ENCODE measurements at regions not wholly inside any gene's neighbourhood (a gene's known extent, or its start where the extent isn't known, plus 50 kb on each side); places are given as distances from the start of the nearest gene placed in this dataset.

DNA sequence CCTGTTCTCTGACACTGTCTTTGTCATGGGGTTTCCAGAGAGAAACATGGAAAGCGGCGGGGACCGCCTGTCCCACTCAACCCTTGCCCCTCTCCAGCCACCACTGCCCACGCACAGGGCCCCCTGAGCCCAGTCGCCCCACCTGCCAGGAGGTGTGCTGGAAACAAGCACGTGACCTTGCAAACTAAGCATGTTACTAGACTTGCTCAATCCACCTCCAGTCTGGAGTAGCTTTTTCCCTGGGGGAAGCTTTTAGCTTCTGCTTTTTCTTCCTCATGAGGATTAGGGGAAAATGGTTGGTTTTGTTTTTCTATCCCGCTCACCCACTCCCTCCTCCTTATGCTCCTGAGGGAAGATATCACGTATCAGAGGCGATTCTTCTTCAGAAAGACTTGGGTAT is 105.7 kb downstream of the PLEKHG1 start:
- Histone ChIP-seq H3K4me1 (replicated peaks in 1 of 2; ENCODE audit: control insufficient read depth in 2 of 2, insufficient read depth in 2 of 2, low read length in 2 of 2) (no peaks in the 10 kb centered on the region), H3K4me3 (no peak overlapping the region), H3K9me1 (ENCODE audit: control insufficient read depth, insufficient read depth, low read length) (no peaks in the 10 kb centered on the region), H4K20me1 (replicated peaks; ENCODE audit: control insufficient read depth, insufficient read depth, low read length) (no peaks in the 10 kb centered on the region; the same call in 1 of the 2 replicates), H3K27ac (ENCODE audit: extremely low read depth, low read depth, low read length) (no peak overlapping the region), H3K9ac (ENCODE audit: insufficient read depth in 1 of 2, low read depth in 2 of 2, low read length in 2 of 2) (no peak overlapping the region), H3K27me3 (ENCODE audit: control insufficient read depth in 2 of 2, insufficient read depth in 2 of 2, low read length in 2 of 2) (peaks cover 11 to 31% of the 10 kb centered on the region in 2 experiments; a peak in 3 of 5 replicates), H3K9me3 (replicated peaks; ENCODE audit: control insufficient read depth, insufficient read depth, low read depth, low read length) (no peaks in the 10 kb centered on the region), H2AFZ (ENCODE audit: low read depth, low read length) (no peak overlapping the region), H3K4me2 (ENCODE audit: insufficient read depth, low read length) (no peak overlapping the region), H3K79me2 (ENCODE audit: control insufficient read depth, insufficient read depth, low read length) (no peaks in the 10 kb centered on the region), H3K36me3 (ENCODE audit: control insufficient read depth, insufficient read depth, low read length) (no peaks in the 10 kb centered on the region)
- intact Hi-C loops (cut with micrococcal nuclease) (no loop called here), in situ Hi-C loops (cut with MboI) (no loop called here)
- ATAC-seq, result no peak
- TF ChIP-seq POLR3G (IDR thresholded peaks at IDR 0.05; ENCODE audit: extremely low read depth, insufficient read length, insufficient replicate concordance) (no peak), BHLHE40 (IDR thresholded peaks at IDR 0.05; ENCODE audit: low read length) (no peak), ARNT (IDR thresholded peaks at IDR 0.05) (no peak), ZNF41 (CRISPR knock-in tag; conservative IDR thresholded peaks at IDR 0.05) (no peak)
- TF ChIP-seq, protein P1, sequence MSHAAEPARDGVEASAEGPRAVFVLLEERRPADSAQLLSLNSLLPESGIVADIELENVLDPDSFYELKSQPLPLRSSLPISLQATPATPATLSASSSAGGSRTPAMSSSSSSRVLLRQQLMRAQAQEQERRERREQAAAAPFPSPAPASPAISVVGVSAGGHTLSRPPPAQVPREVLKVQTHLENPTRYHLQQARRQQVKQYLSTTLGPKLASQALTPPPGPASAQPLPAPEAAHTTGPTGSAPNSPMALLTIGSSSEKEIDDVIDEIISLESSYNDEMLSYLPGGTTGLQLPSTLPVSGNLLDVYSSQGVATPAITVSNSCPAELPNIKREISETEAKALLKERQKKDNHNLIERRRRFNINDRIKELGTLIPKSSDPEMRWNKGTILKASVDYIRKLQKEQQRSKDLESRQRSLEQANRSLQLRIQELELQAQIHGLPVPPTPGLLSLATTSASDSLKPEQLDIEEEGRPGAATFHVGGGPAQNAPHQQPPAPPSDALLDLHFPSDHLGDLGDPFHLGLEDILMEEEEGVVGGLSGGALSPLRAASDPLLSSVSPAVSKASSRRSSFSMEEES (CRISPR knock-in tag; IDR thresholded peaks at IDR 0.05), result peak; percentile 47
- no TSS peak for BruUV-seq (replicated peaks)
- ChIA-PET POLR2A (no interaction called here), CTCF (ENCODE audit: low intra/inter-chr PET ratio) (no interaction called here)
- WGBS (ENCODE audit: insufficient coverage, low coverage, missing lambda C conversion rate), result 0% methylated on average over 9 of the region's 9 CpGs
- DNase-seq (ENCODE audit: extremely low read depth in 1 of 4, low spot score in 3 of 4), result no peak
- FAIRE-seq, result no peak

GRCh38 chr6:150710236-150710635 is 110.6 kb downstream of the PLEKHG1 start:
- under 1% methylated on average over 6 of the region's 6 CpGs for WGBS (ENCODE audit: insufficient coverage, low coverage, missing lambda C conversion rate)
- FAIRE-seq (no peak), DNase-seq (ENCODE audit: extremely low read depth in 1 of 4, low spot score in 3 of 4) (no peak), ATAC-seq (no peak)
- Histone ChIP-seq H2AFZ (ENCODE audit: low read depth, low read length) (no peak overlapping the region), H3K9ac (ENCODE audit: insufficient read depth in 1 of 2, low read depth in 2 of 2, low read length in 2 of 2) (no peak overlapping the region), H3K4me1 (replicated peaks in 1 of 2; ENCODE audit: control insufficient read depth in 2 of 2, insufficient read depth in 2 of 2, low read length in 2 of 2) (no peaks in the 10 kb centered on the region), H3K9me1 (ENCODE audit: control insufficient read depth, insufficient read depth, low read length) (no peaks in the 10 kb centered on the region), H3K9me3 (replicated peaks; ENCODE audit: control insufficient read depth, insufficient read depth, low read depth, low read length) (no peaks in the 10 kb centered on the region), H3K27ac (ENCODE audit: extremely low read depth, low read depth, low read length) (no peak overlapping the region), H3K79me2 (ENCODE audit: control insufficient read depth, insufficient read depth, low read length) (no peaks in the 10 kb centered on the region), H3K36me3 (ENCODE audit: control insufficient read depth, insufficient read depth, low read length) (no peaks in the 10 kb centered on the region), H3K4me2 (ENCODE audit: insufficient read depth, low read length) (no peak overlapping the region), H3K27me3 (ENCODE audit: control insufficient read depth in 2 of 2, insufficient read depth in 2 of 2, low read length in 2 of 2) (peaks cover 15 to 39% of the 10 kb centered on the region in 2 experiments; a peak in 4 of 5 replicates), H4K20me1 (replicated peaks; ENCODE audit: control insufficient read depth, insufficient read depth, low read length) (no peaks in the 10 kb centered on the region), H3K4me3 (no peak overlapping the region)
- CTCF ChIA-PET (ENCODE audit: low intra/inter-chr PET ratio), result no interaction called here
- POLR2A ChIA-PET, result no interaction called here
- intact Hi-C loops (cut with micrococcal nuclease), result no loop called here
- TF ChIP-seq ZNF696 (CRISPR knock-in tag; conservative IDR thresholded peaks at IDR 0.05) (no peak), KLF1 (tag; IDR thresholded peaks at IDR 0.05) (no peak), ZNF830 (CRISPR knock-in tag; IDR thresholded peaks at IDR 0.05) (no peak), LARP7 (IDR thresholded peaks at IDR 0.05) (no peak), BCL6 (CRISPR knock-in tag; IDR thresholded peaks at IDR 0.05) (no peak), ZKSCAN1 (IDR thresholded peaks at IDR 0.05; ENCODE audit: low read depth, low read length) (no peak), CBX8 (IDR thresholded peaks at IDR 0.05; ENCODE audit: borderline replicate concordance, extremely low read depth, low read depth, low read length, poor library complexity, severe bottlenecking) (no peak), STAG1 (CRISPR knock-in tag; IDR thresholded peaks at IDR 0.05; ENCODE audit: borderline replicate concordance) (no peak), GTF2A2 (tag; IDR thresholded peaks at IDR 0.05) (no peak), ZNF77 (CRISPR knock-in tag; IDR thresholded peaks at IDR 0.05) (no peak), ZC3H4 (CRISPR knock-in tag; IDR thresholded peaks at IDR 0.05; ENCODE audit: borderline replicate concordance) (no peak)
- in situ Hi-C loops (cut with MboI), result no loop called here
- no TSS peak for BruUV-seq (replicated peaks)
